ENCODE measurements at regions not wholly inside any gene's neighbourhood (a gene's known extent, or its start where the extent isn't known, plus 50 kb on each side); places are given as distances from the start of the nearest gene placed in this dataset.

DNA sequence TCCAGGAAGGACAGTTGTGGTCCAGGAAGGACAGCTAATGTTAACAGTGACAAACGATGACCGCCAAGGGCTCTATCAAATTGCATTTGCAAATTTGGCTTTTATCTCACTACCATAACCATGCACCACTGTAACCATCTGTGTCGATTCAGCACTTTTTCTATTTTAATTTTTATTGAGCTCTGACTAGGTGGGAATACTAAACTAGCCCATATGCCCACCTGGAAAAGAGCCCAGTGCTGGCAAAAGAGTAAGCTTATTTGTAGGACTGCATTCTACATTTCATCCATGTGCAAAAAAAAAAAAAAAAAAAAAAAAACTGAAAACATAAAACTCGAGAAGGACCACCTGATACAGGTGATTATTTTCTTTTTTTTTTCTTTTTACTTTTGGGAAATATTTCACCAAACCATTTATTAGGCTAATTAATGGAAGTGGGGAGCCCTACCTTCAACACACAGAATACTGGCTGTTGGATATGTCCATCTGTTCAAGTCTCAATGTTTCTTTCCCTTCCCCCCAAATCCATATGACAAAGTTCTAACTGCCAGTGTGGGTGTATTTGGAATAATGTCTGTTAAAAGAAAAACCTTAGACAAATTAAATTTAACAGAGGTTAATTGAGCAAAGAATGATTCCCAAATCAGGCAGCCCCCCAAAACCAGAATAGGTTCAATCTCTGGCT is 99.5 kb upstream of the MXRA5 start:
- TF ChIP-seq, protein P1, sequence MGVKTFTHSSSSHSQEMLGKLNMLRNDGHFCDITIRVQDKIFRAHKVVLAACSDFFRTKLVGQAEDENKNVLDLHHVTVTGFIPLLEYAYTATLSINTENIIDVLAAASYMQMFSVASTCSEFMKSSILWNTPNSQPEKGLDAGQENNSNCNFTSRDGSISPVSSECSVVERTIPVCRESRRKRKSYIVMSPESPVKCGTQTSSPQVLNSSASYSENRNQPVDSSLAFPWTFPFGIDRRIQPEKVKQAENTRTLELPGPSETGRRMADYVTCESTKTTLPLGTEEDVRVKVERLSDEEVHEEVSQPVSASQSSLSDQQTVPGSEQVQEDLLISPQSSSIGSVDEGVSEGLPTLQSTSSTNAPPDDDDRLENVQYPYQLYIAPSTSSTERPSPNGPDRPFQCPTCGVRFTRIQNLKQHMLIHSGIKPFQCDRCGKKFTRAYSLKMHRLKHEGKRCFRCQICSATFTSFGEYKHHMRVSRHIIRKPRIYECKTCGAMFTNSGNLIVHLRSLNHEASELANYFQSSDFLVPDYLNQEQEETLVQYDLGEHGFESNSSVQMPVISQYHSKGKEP (tag by site-specific recombination; IDR thresholded peaks at IDR 0.05), result no peak
- no peak for TF ChIP-seq ZNF114 (tag by site-specific recombination; IDR thresholded peaks at IDR 0.05)
- TF ChIP-seq, protein P2, sequence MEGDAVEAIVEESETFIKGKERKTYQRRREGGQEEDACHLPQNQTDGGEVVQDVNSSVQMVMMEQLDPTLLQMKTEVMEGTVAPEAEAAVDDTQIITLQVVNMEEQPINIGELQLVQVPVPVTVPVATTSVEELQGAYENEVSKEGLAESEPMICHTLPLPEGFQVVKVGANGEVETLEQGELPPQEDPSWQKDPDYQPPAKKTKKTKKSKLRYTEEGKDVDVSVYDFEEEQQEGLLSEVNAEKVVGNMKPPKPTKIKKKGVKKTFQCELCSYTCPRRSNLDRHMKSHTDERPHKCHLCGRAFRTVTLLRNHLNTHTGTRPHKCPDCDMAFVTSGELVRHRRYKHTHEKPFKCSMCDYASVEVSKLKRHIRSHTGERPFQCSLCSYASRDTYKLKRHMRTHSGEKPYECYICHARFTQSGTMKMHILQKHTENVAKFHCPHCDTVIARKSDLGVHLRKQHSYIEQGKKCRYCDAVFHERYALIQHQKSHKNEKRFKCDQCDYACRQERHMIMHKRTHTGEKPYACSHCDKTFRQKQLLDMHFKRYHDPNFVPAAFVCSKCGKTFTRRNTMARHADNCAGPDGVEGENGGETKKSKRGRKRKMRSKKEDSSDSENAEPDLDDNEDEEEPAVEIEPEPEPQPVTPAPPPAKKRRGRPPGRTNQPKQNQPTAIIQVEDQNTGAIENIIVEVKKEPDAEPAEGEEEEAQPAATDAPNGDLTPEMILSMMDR (tag by site-specific recombination; IDR thresholded peaks at IDR 0.05), result no peak
- no peak for TF ChIP-seq ZNF561 (tag by site-specific recombination; IDR thresholded peaks at IDR 0.05; ENCODE audit: borderline replicate concordance)
- TF ChIP-seq, protein P3, sequence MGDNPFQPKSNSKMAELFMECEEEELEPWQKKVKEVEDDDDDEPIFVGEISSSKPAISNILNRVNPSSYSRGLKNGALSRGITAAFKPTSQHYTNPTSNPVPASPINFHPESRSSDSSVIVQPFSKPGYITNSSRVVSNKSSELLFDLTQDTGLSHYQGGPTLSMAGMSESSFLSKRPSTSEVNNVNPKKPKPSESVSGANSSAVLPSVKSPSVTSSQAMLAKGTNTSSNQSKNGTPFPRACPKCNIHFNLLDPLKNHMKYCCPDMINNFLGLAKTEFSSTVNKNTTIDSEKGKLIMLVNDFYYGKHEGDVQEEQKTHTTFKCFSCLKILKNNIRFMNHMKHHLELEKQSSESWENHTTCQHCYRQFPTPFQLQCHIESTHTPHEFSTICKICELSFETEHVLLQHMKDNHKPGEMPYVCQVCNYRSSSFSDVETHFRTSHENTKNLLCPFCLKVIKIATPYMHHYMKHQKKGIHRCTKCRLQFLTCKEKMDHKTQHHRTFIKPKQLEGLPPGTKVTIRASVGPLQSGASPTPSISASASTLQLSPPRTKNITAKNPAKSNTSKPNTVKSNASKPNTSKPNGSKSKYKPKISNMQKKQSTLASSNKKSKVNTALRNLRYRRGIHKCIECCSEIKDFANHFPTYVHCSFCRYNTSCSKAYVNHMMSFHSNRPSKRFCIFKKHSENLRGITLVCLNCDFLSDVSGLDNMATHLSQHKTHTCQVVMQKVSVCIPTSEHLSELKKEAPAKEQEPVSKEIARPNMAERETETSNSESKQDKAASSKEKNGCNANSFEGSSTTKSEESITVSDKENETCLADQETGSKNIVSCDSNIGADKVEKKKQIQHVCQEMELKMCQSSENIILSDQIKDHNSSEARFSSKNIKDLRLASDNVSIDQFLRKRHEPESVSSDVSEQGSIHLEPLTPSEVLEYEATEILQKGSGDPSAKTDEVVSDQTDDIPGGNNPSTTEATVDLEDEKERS (tag by site-specific recombination; IDR thresholded peaks at IDR 0.05), result no peak
- TF ChIP-seq ZNF404 (tag by site-specific recombination; IDR thresholded peaks at IDR 0.05), result no peak
- TF ChIP-seq, protein P4, sequence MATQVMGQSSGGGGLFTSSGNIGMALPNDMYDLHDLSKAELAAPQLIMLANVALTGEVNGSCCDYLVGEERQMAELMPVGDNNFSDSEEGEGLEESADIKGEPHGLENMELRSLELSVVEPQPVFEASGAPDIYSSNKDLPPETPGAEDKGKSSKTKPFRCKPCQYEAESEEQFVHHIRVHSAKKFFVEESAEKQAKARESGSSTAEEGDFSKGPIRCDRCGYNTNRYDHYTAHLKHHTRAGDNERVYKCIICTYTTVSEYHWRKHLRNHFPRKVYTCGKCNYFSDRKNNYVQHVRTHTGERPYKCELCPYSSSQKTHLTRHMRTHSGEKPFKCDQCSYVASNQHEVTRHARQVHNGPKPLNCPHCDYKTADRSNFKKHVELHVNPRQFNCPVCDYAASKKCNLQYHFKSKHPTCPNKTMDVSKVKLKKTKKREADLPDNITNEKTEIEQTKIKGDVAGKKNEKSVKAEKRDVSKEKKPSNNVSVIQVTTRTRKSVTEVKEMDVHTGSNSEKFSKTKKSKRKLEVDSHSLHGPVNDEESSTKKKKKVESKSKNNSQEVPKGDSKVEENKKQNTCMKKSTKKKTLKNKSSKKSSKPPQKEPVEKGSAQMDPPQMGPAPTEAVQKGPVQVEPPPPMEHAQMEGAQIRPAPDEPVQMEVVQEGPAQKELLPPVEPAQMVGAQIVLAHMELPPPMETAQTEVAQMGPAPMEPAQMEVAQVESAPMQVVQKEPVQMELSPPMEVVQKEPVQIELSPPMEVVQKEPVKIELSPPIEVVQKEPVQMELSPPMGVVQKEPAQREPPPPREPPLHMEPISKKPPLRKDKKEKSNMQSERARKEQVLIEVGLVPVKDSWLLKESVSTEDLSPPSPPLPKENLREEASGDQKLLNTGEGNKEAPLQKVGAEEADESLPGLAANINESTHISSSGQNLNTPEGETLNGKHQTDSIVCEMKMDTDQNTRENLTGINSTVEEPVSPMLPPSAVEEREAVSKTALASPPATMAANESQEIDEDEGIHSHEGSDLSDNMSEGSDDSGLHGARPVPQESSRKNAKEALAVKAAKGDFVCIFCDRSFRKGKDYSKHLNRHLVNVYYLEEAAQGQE (tag by site-specific recombination; IDR thresholded peaks at IDR 0.05), result no peak
- no peak for TF ChIP-seq WT1 (tag by site-specific recombination; IDR thresholded peaks at IDR 0.05)
- TF ChIP-seq, protein P5, sequence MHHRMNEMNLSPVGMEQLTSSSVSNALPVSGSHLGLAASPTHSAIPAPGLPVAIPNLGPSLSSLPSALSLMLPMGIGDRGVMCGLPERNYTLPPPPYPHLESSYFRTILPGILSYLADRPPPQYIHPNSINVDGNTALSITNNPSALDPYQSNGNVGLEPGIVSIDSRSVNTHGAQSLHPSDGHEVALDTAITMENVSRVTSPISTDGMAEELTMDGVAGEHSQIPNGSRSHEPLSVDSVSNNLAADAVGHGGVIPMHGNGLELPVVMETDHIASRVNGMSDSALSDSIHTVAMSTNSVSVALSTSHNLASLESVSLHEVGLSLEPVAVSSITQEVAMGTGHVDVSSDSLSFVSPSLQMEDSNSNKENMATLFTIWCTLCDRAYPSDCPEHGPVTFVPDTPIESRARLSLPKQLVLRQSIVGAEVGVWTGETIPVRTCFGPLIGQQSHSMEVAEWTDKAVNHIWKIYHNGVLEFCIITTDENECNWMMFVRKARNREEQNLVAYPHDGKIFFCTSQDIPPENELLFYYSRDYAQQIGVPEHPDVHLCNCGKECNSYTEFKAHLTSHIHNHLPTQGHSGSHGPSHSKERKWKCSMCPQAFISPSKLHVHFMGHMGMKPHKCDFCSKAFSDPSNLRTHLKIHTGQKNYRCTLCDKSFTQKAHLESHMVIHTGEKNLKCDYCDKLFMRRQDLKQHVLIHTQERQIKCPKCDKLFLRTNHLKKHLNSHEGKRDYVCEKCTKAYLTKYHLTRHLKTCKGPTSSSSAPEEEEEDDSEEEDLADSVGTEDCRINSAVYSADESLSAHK (tag by site-specific recombination; IDR thresholded peaks at IDR 0.05), result no peak
- no peak for TF ChIP-seq SP2 (tag by site-specific recombination; IDR thresholded peaks at IDR 0.05)
- no peak for TF ChIP-seq ZNF624 (tag by site-specific recombination; IDR thresholded peaks at IDR 0.05)
- no peak for TF ChIP-seq KLF10 (tag by site-specific recombination; IDR thresholded peaks at IDR 0.05)
